GM18505 (cell line): ENCODE measurements at regions not wholly inside any gene's neighbourhood (a gene's known extent, or its start where the extent isn't known, plus 50 kb on each side); places are given as distances from the start of the nearest gene placed in this dataset.

Experiments
- ATAC-seq: cut with Tn5 transposase; IDR thresholded peaks from one replicate; pipeline ENCODE4 v1.9.1; 2021; ENCODE audit not compliant: unreplicated experiment
- POLR2A ChIP-seq: IDR thresholded peaks from 4 replicates; pipeline ENCODE4 v1.6.1; 2011; ENCODE audit warnings: borderline replicate concordance; ENCODE audit not compliant: insufficient read depth, insufficient read length; ENCODE audit errors: extremely low read depth

- no peak for TF ChIP-seq POLR2A
- ATAC-seq = no peak
Measured at GRCh38 chr11:115848080-115848479, 343.9 kb upstream of the CADM1 start.

GRCh38 chr11:115845872-115846271 lies 341.7 kb upstream of the CADM1 start:
- ATAC-seq = no peak
- no peak for TF ChIP-seq POLR2A

GRCh38 chr11:115843685-115844084 lies 339.5 kb upstream of the CADM1 start:
- ATAC-seq = no peak

GRCh38 chr11:115843111-115843510 lies 338.9 kb upstream of the CADM1 start:
- no peak for ATAC-seq
- no peak for TF ChIP-seq POLR2A

More at GRCh38 chr11:115843685-115844084, 339.5 kb upstream of the CADM1 start:
- TF ChIP-seq POLR2A = no peak

- ATAC-seq = no peak
- TF ChIP-seq POLR2A = no peak
Measured at GRCh38 chr11:115820026-115820425, 315.8 kb upstream of the CADM1 start.

GRCh38 chr11:115819014-115819413 lies 314.8 kb upstream of the CADM1 start:
- no peak for ATAC-seq
- no peak for TF ChIP-seq POLR2A

GRCh38 chr11:115817844-115818468 lies 313.7 kb upstream of the CADM1 start:
- TF ChIP-seq POLR2A = no peak
- ATAC-seq = no peak

- TF ChIP-seq POLR2A = no peak
Measured at GRCh38 chr11:115808351-115808940, 304.2 kb upstream of the CADM1 start.

GRCh38 chr11:115806056-115806455 lies 301.8 kb upstream of the CADM1 start:
- no peak for ATAC-seq
- no peak for TF ChIP-seq POLR2A

More at GRCh38 chr11:115808351-115808940, 304.2 kb upstream of the CADM1 start:
- no peak for ATAC-seq

- no peak for TF ChIP-seq POLR2A
- no peak for ATAC-seq
Measured at GRCh38 chr11:115803073-115803740, 299.0 kb upstream of the CADM1 start.

- ATAC-seq = no peak
- no peak for TF ChIP-seq POLR2A
Measured at GRCh38 chr11:115802641-115803040, 298.4 kb upstream of the CADM1 start.

GRCh38 chr11:115792903-115793302 lies 288.7 kb upstream of the CADM1 start:
- no peak for TF ChIP-seq POLR2A
- ATAC-seq = no peak

- TF ChIP-seq POLR2A = no peak
- ATAC-seq = no peak
Measured at GRCh38 chr11:115787302-115787701, 283.1 kb upstream of the CADM1 start.

- no peak for ATAC-seq
- no peak for TF ChIP-seq POLR2A
Measured at GRCh38 chr11:115784796-115785521, 280.7 kb upstream of the CADM1 start.

GRCh38 chr11:115780646-115781362 lies 276.6 kb upstream of the CADM1 start:
- ATAC-seq = no peak
- TF ChIP-seq POLR2A = no peak
